Panc1 (cell line): ENCODE measurements at regions not wholly inside any gene's neighbourhood (a gene's known extent, or its start where the extent isn't known, plus 50 kb on each side); places are given as distances from the start of the nearest gene placed in this dataset.

Source experiments
- ATAC-seq: fragments of 200-7000 bp; cut with Tn5 transposase; 2 replicates; pipeline ENCODE4 v1.9.1; 2020; ENCODE audit warnings: mild to moderate bottlenecking, moderate library complexity
- BruUV-seq: library from RNA; stranded (reverse); fragments of 400-500 nt; replicated peaks from 2 replicates; lab custom pipeline; 2021; lab: Mats Ljungman, UMichigan
- CTCF ChIA-PET: fragments of 300-600 bp; sonication (Branson Sonifier 250); formaldehyde crosslinking; loops from one replicate; lab custom pipeline; 2022; ENCODE audit warnings: antibody characterized with exemption; lab: Charles Lee
- POLR2A ChIA-PET: fragments of 300-600 bp; sonication (Branson Sonifier 250); formaldehyde crosslinking; loops from one replicate; lab custom pipeline; 2022; ENCODE audit warnings: antibody characterized with exemption; lab: Charles Lee
- DNase-seq: peaks from one replicate; pipeline ENCODE4 v3.0.0-alpha.2; 2010; ENCODE audit warnings: low read depth, low spot score
- H3K27ac ChIP-seq: 2 replicates; pipeline ENCODE4 v1.5.1; 2011; ENCODE audit warnings: mild to moderate bottlenecking, low read length, inconsistent platforms
- H3K27me3 ChIP-seq: fragments of 200-500 bp; sonication (Bioruptor generic); 2 replicates; pipeline ENCODE4 v1.6.0; 2014; ENCODE audit warnings: low read length, inconsistent platforms; ENCODE audit not compliant: control insufficient read depth, insufficient read depth
- H3K36me3 ChIP-seq: fragments of 200-500 bp; sonication (Bioruptor generic); 2 replicates; pipeline ENCODE4 v1.5.1; 2014; ENCODE audit warnings: inconsistent platforms, mild to moderate bottlenecking, low read length, moderate library complexity; ENCODE audit not compliant: control insufficient read depth, insufficient read depth
- H3K4me1 ChIP-seq: 2 replicates; pipeline ENCODE4 v1.5.1; 2011; ENCODE audit warnings: inconsistent platforms, mild to moderate bottlenecking, low read length, moderate library complexity; ENCODE audit not compliant: control insufficient read depth, insufficient read depth
- H3K4me3 ChIP-seq, 2 experiments: 2 replicates each; pipeline ENCODE4 v1.5.1; 2011 to 2012; ENCODE audit warnings: low read depth in 2 of 2, low read length in 2 of 2, mild to moderate bottlenecking in 2 of 2, inconsistent platforms in 1 of 2, moderate library complexity in 1 of 2
- H3K9me3 ChIP-seq: fragments of 200-500 bp; sonication (Bioruptor generic); 2 replicates; pipeline ENCODE4 v1.5.1; 2014; ENCODE audit warnings: low read depth, mild to moderate bottlenecking, inconsistent platforms, low read length, moderate library complexity; ENCODE audit not compliant: control insufficient read depth, insufficient read depth
- POLR2AphosphoS5 ChIP-seq: IDR thresholded peaks from 2 replicates; pipeline ENCODE4 v1.6.1; 2012; ENCODE audit warnings: mild to moderate bottlenecking, low read depth, low read length, moderate library complexity
- SIN3A ChIP-seq: IDR thresholded peaks from 2 replicates; pipeline ENCODE4 v1.6.1; 2012; ENCODE audit warnings: low read depth, mild to moderate bottlenecking, low read length, moderate library complexity, borderline replicate concordance; ENCODE audit not compliant: insufficient read depth
- TCF7L2 ChIP-seq: IDR thresholded peaks from 2 replicates; pipeline ENCODE4 v1.6.1; 2011; ENCODE audit warnings: mild to moderate bottlenecking, low read depth, low read length, inconsistent platforms
- in situ Hi-C: cut with HindIII; loops from 2 replicates; pipeline ENCODE4 v1.10.0; 2016; ENCODE audit warnings: low sequenced_read_pairs, low pct_unique_long_range_greater_than_20kb
- intact Hi-C: fragments of 100-400 bp; cut with micrococcal nuclease; formaldehyde crosslinking; loops from one replicate; pipeline ENCODE4 v1.10.0; 2022; ENCODE audit not compliant: unreplicated experiment
- TF ChIP-seq, protein P1 (sequence below), 2 experiments: IDR thresholded peaks; 2 replicates each; pipeline ENCODE4 v1.6.1; 2011 to 2012; ENCODE audit warnings: low read depth in 2 of 2, control low read depth in 1 of 2, low read length in 1 of 2, mild to moderate bottlenecking in 1 of 2, moderate library complexity in 1 of 2; ENCODE audit not compliant: insufficient read depth in 1 of 2
- TF ChIP-seq, protein P2 (sequence below): fragments of 450-650 bp; IDR thresholded peaks from 2 replicates; pipeline ENCODE4 v1.5.1; 2017; ENCODE audit warnings: mild to moderate bottlenecking

DNA sequence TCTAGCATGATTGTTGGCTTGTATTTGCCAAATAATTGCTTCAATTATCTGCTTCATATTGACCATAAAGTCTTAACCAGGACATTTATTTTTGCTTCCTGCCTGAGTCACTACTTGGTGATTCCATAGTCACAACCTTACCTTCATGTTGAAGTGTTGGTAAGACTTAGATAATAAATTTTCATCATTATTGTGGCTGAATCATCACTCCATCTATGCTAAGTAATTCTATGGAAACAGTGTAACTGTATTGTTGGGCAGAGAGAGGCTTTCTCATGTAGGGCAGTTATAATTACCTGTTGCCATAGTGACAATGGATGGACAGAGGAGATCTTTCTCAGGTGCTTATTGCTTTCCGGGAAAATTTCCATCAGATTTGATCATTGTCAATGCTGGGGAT is 330.7 kb upstream of the LRRC3B start:
- no peak for ATAC-seq
- Histone ChIP-seq H3K27me3 (no peaks in the 10 kb centered on the region), H3K4me3 (no peak overlapping the region), H3K9me3 (no peaks in the 10 kb centered on the region), H3K4me1 (no peaks in the 10 kb centered on the region), H3K27ac (no peak overlapping the region), H3K36me3 (no peaks in the 10 kb centered on the region)
- in situ Hi-C loops (no loop called here), intact Hi-C loops (no loop called here)
- DNase-seq = no peak
- POLR2A ChIA-PET = no interaction called here
- no peak for TF ChIP-seq POLR2AphosphoS5
- TF ChIP-seq, protein P1, sequence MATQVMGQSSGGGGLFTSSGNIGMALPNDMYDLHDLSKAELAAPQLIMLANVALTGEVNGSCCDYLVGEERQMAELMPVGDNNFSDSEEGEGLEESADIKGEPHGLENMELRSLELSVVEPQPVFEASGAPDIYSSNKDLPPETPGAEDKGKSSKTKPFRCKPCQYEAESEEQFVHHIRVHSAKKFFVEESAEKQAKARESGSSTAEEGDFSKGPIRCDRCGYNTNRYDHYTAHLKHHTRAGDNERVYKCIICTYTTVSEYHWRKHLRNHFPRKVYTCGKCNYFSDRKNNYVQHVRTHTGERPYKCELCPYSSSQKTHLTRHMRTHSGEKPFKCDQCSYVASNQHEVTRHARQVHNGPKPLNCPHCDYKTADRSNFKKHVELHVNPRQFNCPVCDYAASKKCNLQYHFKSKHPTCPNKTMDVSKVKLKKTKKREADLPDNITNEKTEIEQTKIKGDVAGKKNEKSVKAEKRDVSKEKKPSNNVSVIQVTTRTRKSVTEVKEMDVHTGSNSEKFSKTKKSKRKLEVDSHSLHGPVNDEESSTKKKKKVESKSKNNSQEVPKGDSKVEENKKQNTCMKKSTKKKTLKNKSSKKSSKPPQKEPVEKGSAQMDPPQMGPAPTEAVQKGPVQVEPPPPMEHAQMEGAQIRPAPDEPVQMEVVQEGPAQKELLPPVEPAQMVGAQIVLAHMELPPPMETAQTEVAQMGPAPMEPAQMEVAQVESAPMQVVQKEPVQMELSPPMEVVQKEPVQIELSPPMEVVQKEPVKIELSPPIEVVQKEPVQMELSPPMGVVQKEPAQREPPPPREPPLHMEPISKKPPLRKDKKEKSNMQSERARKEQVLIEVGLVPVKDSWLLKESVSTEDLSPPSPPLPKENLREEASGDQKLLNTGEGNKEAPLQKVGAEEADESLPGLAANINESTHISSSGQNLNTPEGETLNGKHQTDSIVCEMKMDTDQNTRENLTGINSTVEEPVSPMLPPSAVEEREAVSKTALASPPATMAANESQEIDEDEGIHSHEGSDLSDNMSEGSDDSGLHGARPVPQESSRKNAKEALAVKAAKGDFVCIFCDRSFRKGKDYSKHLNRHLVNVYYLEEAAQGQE (IDR thresholded peaks at IDR 0.05; ENCODE audit: insufficient read depth in 1 of 2, low read depth in 2 of 2, low read length in 1 of 2) = no peak
- no peak for TF ChIP-seq TCF7L2
- TF ChIP-seq, protein P2, sequence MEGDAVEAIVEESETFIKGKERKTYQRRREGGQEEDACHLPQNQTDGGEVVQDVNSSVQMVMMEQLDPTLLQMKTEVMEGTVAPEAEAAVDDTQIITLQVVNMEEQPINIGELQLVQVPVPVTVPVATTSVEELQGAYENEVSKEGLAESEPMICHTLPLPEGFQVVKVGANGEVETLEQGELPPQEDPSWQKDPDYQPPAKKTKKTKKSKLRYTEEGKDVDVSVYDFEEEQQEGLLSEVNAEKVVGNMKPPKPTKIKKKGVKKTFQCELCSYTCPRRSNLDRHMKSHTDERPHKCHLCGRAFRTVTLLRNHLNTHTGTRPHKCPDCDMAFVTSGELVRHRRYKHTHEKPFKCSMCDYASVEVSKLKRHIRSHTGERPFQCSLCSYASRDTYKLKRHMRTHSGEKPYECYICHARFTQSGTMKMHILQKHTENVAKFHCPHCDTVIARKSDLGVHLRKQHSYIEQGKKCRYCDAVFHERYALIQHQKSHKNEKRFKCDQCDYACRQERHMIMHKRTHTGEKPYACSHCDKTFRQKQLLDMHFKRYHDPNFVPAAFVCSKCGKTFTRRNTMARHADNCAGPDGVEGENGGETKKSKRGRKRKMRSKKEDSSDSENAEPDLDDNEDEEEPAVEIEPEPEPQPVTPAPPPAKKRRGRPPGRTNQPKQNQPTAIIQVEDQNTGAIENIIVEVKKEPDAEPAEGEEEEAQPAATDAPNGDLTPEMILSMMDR = no peak
- TF ChIP-seq SIN3A = no peak
- CTCF ChIA-PET = no interaction called here
- no TSS peak for BruUV-seq

DNA sequence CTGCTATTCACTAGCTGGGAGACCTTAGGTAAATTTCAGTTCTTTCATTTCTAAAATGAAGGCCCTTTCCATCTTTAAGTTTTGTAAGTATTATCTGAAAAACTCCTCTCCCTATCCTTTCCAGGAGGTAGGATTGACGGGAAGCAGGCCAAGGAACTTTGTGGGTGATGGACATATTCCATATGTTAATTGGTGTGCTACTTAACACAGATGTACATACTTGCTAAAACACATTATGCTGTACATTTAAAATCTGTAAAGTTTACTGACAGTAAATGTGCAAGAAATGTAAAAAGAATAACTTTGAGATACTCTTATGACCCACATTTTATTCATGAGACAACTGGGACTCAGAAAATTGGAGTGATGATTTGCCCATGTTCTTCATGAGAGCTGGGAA is 329.8 kb upstream of the LRRC3B start:
- no peaks in the 10 kb centered on the region for H3K9me3 ChIP-seq
- TF ChIP-seq, protein P1 (IDR thresholded peaks at IDR 0.05; ENCODE audit: insufficient read depth in 1 of 2, low read depth in 2 of 2, low read length in 1 of 2) = no peak
- TF ChIP-seq, protein P2 = no peak
- TF ChIP-seq TCF7L2 (no peak), POLR2AphosphoS5 (no peak), SIN3A (no peak)
- no TSS peak for BruUV-seq
- no peak for DNase-seq
- intact Hi-C loops (no loop called here), in situ Hi-C loops (no loop called here)
- no peaks in the 10 kb centered on the region for H3K36me3 ChIP-seq
- no peak overlapping the region for H3K4me3 ChIP-seq
- ChIA-PET POLR2A (no interaction called here), CTCF (no interaction called here)
- no peak overlapping the region for H3K27ac ChIP-seq
- no peaks in the 10 kb centered on the region for H3K27me3 ChIP-seq
- no peaks in the 10 kb centered on the region for H3K4me1 ChIP-seq
- no peak for ATAC-seq
